ENCODE measurements at regions not wholly inside any gene's neighbourhood (a gene's known extent, or its start where the extent isn't known, plus 50 kb on each side); places are given as distances from the start of the nearest gene placed in this dataset.

DNA sequence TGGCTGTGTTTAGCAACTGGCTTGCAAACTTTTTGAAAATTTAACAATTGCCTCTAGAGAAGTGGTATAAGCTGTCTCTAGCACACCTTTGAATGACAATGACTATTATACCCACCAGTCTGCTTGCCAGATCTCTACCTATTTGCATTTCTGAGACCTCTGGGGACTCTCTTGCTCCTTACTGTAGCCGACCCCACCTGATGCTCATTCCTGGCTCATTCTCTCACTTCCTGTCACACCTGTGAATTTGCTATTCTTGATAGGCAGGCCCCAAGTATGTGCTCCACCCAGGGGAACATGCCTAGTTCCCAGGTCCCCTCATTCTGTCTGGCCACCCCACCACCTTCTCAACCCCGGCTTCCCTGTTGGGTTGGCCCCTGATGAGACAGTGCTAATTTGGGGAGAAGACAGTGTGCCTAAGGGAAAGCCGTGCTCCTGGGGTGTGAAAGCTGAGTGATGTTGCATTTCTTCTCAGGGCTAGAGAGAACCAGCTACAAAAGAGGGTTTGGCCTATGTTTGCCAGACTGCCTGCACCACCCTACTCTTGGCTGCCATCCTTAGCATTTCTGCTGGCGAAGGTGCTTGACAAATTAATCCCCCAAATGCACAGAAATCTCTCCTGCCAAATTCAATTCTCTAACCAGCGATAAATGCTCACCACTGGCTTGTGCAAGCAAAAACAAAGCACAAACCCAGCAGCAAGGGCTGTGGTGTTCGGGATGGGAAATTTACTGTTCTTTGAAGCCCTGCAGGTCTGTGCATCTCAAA, 138.2 kb downstream of the RPS24 start:
- TF ChIP-seq, protein P1, sequence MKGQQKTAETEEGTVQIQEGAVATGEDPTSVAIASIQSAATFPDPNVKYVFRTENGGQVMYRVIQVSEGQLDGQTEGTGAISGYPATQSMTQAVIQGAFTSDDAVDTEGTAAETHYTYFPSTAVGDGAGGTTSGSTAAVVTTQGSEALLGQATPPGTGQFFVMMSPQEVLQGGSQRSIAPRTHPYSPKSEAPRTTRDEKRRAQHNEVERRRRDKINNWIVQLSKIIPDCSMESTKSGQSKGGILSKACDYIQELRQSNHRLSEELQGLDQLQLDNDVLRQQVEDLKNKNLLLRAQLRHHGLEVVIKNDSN (IDR thresholded peaks at IDR 0.05; ENCODE audit: borderline replicate concordance, low read depth) = no peak
- no peak for TF ChIP-seq ELF1 (IDR thresholded peaks at IDR 0.05)
- no peak for DNase-seq
- Histone ChIP-seq H3K9me2 (no peaks in the 10 kb centered on the region), H3K79me2 (ENCODE audit: insufficient read depth) (no peaks in the 10 kb centered on the region), H3K4me1 (ENCODE audit: control insufficient read depth in 1 of 2, insufficient read depth in 2 of 2, low read depth in 1 of 2, low read length in 1 of 2) (peaks cover 0 to 6% of the 10 kb centered on the region in 2 experiments; a peak in 2 of 4 replicates), H3F3A (replicated peaks; ENCODE audit: insufficient read depth) (peaks cover 11% of the 10 kb centered on the region), H3K4me2 (no peak overlapping the region), H3K27me3 (ENCODE audit: insufficient read depth) (no peaks in the 10 kb centered on the region), H3K9me3 (no peaks in the 10 kb centered on the region), H3K27ac (ENCODE audit: low read depth in 2 of 2, low read length in 1 of 2) (no peak overlapping the region), H3K4me3 (ENCODE audit: low read depth in 2 of 2, low read length in 1 of 2) (no peak overlapping the region), H4K20me1 (ENCODE audit: insufficient read depth) (no peaks in the 10 kb centered on the region), H2AFZ (ENCODE audit: low read depth) (no peak overlapping the region), H3K36me3 (replicated peaks in 1 of 2; ENCODE audit: control insufficient read depth in 1 of 2, insufficient read depth in 2 of 2, low read length in 1 of 2) (no peaks in the 10 kb centered on the region), H3K9ac (no peak overlapping the region)
- CTCF ChIA-PET = interaction anchor here (1.0 to 11.8 kb wide), 3 partner anchors 14 to 131 kb away, joined by 3 to 122 read pairs (median 3); no protein-coding TSS in a partner anchor
- 76% methylated on average over 6 of the region's 6 CpGs for WGBS (ENCODE audit: low lambda C conversion rate)
- POLR2A ChIA-PET = no interaction called here

GRCh38 chr10:78173360-78174015, 139.8 kb downstream of the RPS24 start:
- peaks cover 0 to 6% of the 10 kb centered on the region in 2 experiments; a peak in 2 of 4 replicates for H3K4me1 ChIP-seq (ENCODE audit: control insufficient read depth in 1 of 2, insufficient read depth in 2 of 2, low read depth in 1 of 2, low read length in 1 of 2)
- ChIA-PET CTCF (interaction anchor here (4.8 to 11.8 kb wide), 2 partner anchors 126 kb away, joined by 23 to 122 read pairs; no protein-coding TSS in a partner anchor), POLR2A (no interaction called here)
- H3K9ac ChIP-seq = no peak overlapping the region
- H3K4me2 ChIP-seq = no peak overlapping the region
- no peaks in the 10 kb centered on the region for H3K79me2 ChIP-seq (ENCODE audit: insufficient read depth)
- 80% methylated on average over 4 of the region's 6 CpGs for WGBS (ENCODE audit: low lambda C conversion rate)
- peaks cover 11% of the 10 kb centered on the region for H3F3A ChIP-seq (replicated peaks; ENCODE audit: insufficient read depth)
- H3K27ac ChIP-seq (ENCODE audit: low read depth in 2 of 2, low read length in 1 of 2) = no peak overlapping the region
- TF ChIP-seq POLR2AphosphoS5 (IDR thresholded peaks at IDR 0.05; ENCODE audit: low read depth, low read length) (no peak), RFX5 (IDR thresholded peaks at IDR 0.05; ENCODE audit: low read length) (no peak), RCOR1 (IDR thresholded peaks at IDR 0.05; ENCODE audit: low read length) (no peak), PBX3 (IDR thresholded peaks at IDR 0.05) (no peak), EZH2phosphoT487 (IDR thresholded peaks at IDR 0.05; ENCODE audit: borderline replicate concordance, low read depth) (no peak)
- no peaks in the 10 kb centered on the region for H3K36me3 ChIP-seq (replicated peaks in 1 of 2; ENCODE audit: control insufficient read depth in 1 of 2, insufficient read depth in 2 of 2, low read length in 1 of 2)
- no peak for DNase-seq
- H3K4me3 ChIP-seq (ENCODE audit: low read depth in 2 of 2, low read length in 1 of 2) = no peak overlapping the region
- H4K20me1 ChIP-seq (ENCODE audit: insufficient read depth) = no peaks in the 10 kb centered on the region
- H3K9me2 ChIP-seq = no peaks in the 10 kb centered on the region
- H3K27me3 ChIP-seq (ENCODE audit: insufficient read depth) = no peaks in the 10 kb centered on the region
- H2AFZ ChIP-seq (ENCODE audit: low read depth) = no peak overlapping the region
- H3K9me3 ChIP-seq = no peaks in the 10 kb centered on the region
